ENCODE measurements at regions not wholly inside any gene's neighbourhood (a gene's known extent, or its start where the extent isn't known, plus 50 kb on each side); places are given as distances from the start of the nearest gene placed in this dataset.

DNA sequence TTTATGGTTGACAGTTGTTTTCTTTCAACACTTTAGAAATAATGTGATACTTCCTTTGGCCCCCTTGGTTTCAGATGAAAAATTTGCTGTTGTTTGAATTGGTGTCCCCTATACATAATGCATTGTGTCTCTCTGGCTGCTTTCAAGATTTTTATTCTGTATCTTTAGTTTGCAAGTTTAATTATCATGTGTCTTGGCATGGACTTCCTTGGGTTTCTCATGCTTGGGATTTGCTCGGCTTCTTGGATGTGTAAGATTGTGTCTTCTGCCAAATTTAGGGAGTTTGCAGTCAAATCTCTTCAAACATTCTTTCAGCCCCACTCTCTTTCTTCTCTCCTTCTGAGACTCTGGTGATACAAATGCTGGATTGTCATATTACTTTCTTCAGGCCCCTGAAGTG is 53.4 kb upstream of the PTPRG start:
- RAD21 ChIA-PET (ENCODE audit: unreplicated experiment), result no interaction called here
- in situ Hi-C loops (cut with MboI), result no loop called here
- Histone ChIP-seq H3K27ac (ENCODE audit: control insufficient read depth, insufficient read depth) (no peak overlapping the region), H3K27me3 (replicated peaks in 1 of 2; ENCODE audit: control insufficient read depth in 2 of 2, insufficient read depth in 2 of 2, low read length in 1 of 2) (no peaks in the 10 kb centered on the region), H3K9me3 (replicated peaks; ENCODE audit: control insufficient read depth, insufficient read depth, low read length) (no peaks in the 10 kb centered on the region), H3K4me1 (ENCODE audit: control insufficient read depth, insufficient read depth, low read length) (no peaks in the 10 kb centered on the region), H4K20me1 (ENCODE audit: control insufficient read depth, insufficient read depth) (no peaks in the 10 kb centered on the region), H3K4me2 (ENCODE audit: control insufficient read depth, insufficient read depth) (no peak overlapping the region), H3K79me2 (ENCODE audit: control insufficient read depth, insufficient read depth, low read length) (no peaks in the 10 kb centered on the region), H3K4me3 (no peak overlapping the region), H2AFZ (ENCODE audit: control insufficient read depth, low read depth, low read length) (no peak overlapping the region), H3K9ac (ENCODE audit: control insufficient read depth, insufficient read depth, low read length) (no peak overlapping the region), H3K36me3 (ENCODE audit: control insufficient read depth in 2 of 2, insufficient read depth in 2 of 2, low read length in 1 of 2) (no peaks in the 10 kb centered on the region)
- ATAC-seq (no peak), FAIRE-seq (no peak), DNase-seq (ENCODE audit: low read depth, low spot score) (no peak)
- BruUV-seq (replicated peaks), result no TSS peak
- 75% methylated on average over 1 of the region's 1 CpG for WGBS (ENCODE audit: insufficient coverage, insufficient replicate concordance, low lambda C conversion rate, missing lambda C conversion rate)
- TF ChIP-seq TARDBP (IDR thresholded peaks at IDR 0.05; ENCODE audit: borderline replicate concordance) (no peak), FOS (IDR thresholded peaks at IDR 0.05; ENCODE audit: borderline replicate concordance, extremely low read depth, insufficient read length) (no peak), CHD2 (IDR thresholded peaks at IDR 0.05; ENCODE audit: borderline replicate concordance, low read depth, low read length) (no peak)
- TF ChIP-seq, protein P1, sequence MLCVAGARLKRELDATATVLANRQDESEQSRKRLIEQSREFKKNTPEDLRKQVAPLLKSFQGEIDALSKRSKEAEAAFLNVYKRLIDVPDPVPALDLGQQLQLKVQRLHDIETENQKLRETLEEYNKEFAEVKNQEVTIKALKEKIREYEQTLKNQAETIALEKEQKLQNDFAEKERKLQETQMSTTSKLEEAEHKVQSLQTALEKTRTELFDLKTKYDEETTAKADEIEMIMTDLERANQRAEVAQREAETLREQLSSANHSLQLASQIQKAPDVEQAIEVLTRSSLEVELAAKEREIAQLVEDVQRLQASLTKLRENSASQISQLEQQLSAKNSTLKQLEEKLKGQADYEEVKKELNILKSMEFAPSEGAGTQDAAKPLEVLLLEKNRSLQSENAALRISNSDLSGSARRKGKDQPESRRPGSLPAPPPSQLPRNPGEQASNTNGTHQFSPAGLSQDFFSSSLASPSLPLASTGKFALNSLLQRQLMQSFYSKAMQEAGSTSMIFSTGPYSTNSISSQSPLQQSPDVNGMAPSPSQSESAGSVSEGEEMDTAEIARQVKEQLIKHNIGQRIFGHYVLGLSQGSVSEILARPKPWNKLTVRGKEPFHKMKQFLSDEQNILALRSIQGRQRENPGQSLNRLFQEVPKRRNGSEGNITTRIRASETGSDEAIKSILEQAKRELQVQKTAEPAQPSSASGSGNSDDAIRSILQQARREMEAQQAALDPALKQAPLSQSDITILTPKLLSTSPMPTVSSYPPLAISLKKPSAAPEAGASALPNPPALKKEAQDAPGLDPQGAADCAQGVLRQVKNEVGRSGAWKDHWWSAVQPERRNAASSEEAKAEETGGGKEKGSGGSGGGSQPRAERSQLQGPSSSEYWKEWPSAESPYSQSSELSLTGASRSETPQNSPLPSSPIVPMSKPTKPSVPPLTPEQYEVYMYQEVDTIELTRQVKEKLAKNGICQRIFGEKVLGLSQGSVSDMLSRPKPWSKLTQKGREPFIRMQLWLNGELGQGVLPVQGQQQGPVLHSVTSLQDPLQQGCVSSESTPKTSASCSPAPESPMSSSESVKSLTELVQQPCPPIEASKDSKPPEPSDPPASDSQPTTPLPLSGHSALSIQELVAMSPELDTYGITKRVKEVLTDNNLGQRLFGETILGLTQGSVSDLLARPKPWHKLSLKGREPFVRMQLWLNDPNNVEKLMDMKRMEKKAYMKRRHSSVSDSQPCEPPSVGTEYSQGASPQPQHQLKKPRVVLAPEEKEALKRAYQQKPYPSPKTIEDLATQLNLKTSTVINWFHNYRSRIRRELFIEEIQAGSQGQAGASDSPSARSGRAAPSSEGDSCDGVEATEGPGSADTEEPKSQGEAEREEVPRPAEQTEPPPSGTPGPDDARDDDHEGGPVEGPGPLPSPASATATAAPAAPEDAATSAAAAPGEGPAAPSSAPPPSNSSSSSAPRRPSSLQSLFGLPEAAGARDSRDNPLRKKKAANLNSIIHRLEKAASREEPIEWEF (IDR thresholded peaks at IDR 0.05; ENCODE audit: insufficient replicate concordance, low read depth, low read length), result no peak
- CTCF ChIA-PET, result no interaction called here
- SMC1A ChIA-PET (ENCODE audit: uncharacterized antibody, unreplicated experiment), result no interaction called here
- intact Hi-C loops (cut with micrococcal nuclease; ENCODE audit: unreplicated experiment), result no loop called here
- POLR2A ChIA-PET, result no interaction called here
